Medulla oblongata (tissue), 1 donor: ENCODE measurements at regions not wholly inside any gene's neighbourhood (a gene's known extent, or its start where the extent isn't known, plus 50 kb on each side); places are given as distances from the start of the nearest gene placed in this dataset.
"Not testable (repeated sequence)": the region's sequence is repeated elsewhere in the genome, so short reads cannot be mapped to it uniquely, and the experiment has no call there.

Source experiments
- DNase-seq: peaks from one replicate; pipeline ENCODE4 v3.0.0-alpha.2; 2015; ENCODE audit errors: extremely low spot score

GRCh38 chr16:59114790-59115189 is 380.7 kb upstream of the GOT2 start:
- no peak for DNase-seq

- DNase-seq: no peak
These were observed 379.0 kb upstream of the GOT2 start for GRCh38 chr16:59113004-59113670.

GRCh38 chr16:59111280-59111679 is 377.2 kb upstream of the GOT2 start:
- DNase-seq: no peak

GRCh38 chr16:59108374-59108773 is 374.3 kb upstream of the GOT2 start:
- no peak for DNase-seq

- DNase-seq: not testable (repeated sequence)
These were observed 362.6 kb upstream of the GOT2 start for GRCh38 chr16:59096682-59097081.

- no peak for DNase-seq
These were observed 356.4 kb upstream of the GOT2 start for GRCh38 chr16:59090541-59090940.

- DNase-seq: no peak
These were observed 354.3 kb upstream of the GOT2 start for GRCh38 chr16:59088431-59088830.

- DNase-seq: no peak
These were observed 353.5 kb upstream of the GOT2 start for GRCh38 chr16:59087641-59088040.

- peak; percentile 68 for DNase-seq
These were observed 333.1 kb upstream of the GOT2 start for GRCh38 chr16:59067205-59067604.

- no peak for DNase-seq
These were observed 326.1 kb upstream of the GOT2 start for GRCh38 chr16:59060207-59060606.

- no peak for DNase-seq
These were observed 324.1 kb upstream of the GOT2 start for GRCh38 chr16:59058250-59058649.

- no peak for DNase-seq
These were observed 319.8 kb upstream of the GOT2 start for GRCh38 chr16:59053911-59054310.

GRCh38 chr16:59052231-59052630 is 318.1 kb upstream of the GOT2 start:
- DNase-seq: no peak

GRCh38 chr16:59048876-59049275 is 314.8 kb upstream of the GOT2 start:
- DNase-seq: no peak

GRCh38 chr16:59047114-59047513 is 313.0 kb upstream of the GOT2 start:
- no peak for DNase-seq

- no peak for DNase-seq
These were observed 312.2 kb upstream of the GOT2 start for GRCh38 chr16:59046335-59046734.

GRCh38 chr16:59045501-59045900 is 311.4 kb upstream of the GOT2 start:
- no peak for DNase-seq

GRCh38 chr16:59044616-59045015 is 310.5 kb upstream of the GOT2 start:
- no peak for DNase-seq

GRCh38 chr16:59042301-59042700 is 308.2 kb upstream of the GOT2 start:
- DNase-seq: peak; percentile 59

GRCh38 chr16:59039066-59039720 is 305.1 kb upstream of the GOT2 start:
- peak; percentile 38 for DNase-seq

- DNase-seq: no peak
These were observed 296.9 kb upstream of the GOT2 start for GRCh38 chr16:59030923-59031485.

- no peak for DNase-seq
These were observed 287.6 kb upstream of the GOT2 start for GRCh38 chr16:59021751-59022150.

GRCh38 chr16:59013930-59014329 is 279.8 kb upstream of the GOT2 start:
- DNase-seq: no peak
